Left ventricle myocardium inferior (tissue), 1 donor: ENCODE measurements at regions not wholly inside any gene's neighbourhood (a gene's known extent, or its start where the extent isn't known, plus 50 kb on each side); places are given as distances from the start of the nearest gene placed in this dataset.

ENCODE experiments used
- DNase-seq: peaks from one replicate; pipeline ENCODE4 v3.0.0-alpha.2; 2020
- H3K27ac ChIP-seq: fragments of 200-600 bp; replicated peaks from 2 replicates; pipeline ENCODE4 v1.8.0; 2021
- H3K27me3 ChIP-seq: fragments of 200-600 bp; 2 replicates; pipeline ENCODE4 v1.8.0; 2021; ENCODE audit warnings: low read depth
- H3K36me3 ChIP-seq: fragments of 200-600 bp; 2 replicates; pipeline ENCODE4 v1.8.0; 2021
- H3K4me1 ChIP-seq: fragments of 200-600 bp; 2 replicates; pipeline ENCODE4 v1.8.0; 2021
- H3K4me3 ChIP-seq: fragments of 200-600 bp; 2 replicates; pipeline ENCODE4 v1.8.0; 2021; ENCODE audit warnings: mild to moderate bottlenecking, moderate library complexity
- H3K9me3 ChIP-seq: fragments of 200-600 bp; replicated peaks from 2 replicates; pipeline ENCODE4 v1.8.0; 2021
- CTCF ChIP-seq: fragments of 200-600 bp; IDR thresholded peaks from 2 replicates; pipeline ENCODE4 v1.8.0; 2021; ENCODE audit warnings: antibody characterized with exemption, mild to moderate bottlenecking, borderline replicate concordance
- intact Hi-C: fragments of 100-400 bp; cut with micrococcal nuclease; formaldehyde crosslinking; loops from one replicate; pipeline ENCODE4 v1.11.0; 2022
- donor health status: DM: no; HTN: yes; CAD: no; lungs with severe emphysema.

GRCh38 chr1:30377230-30378002, 346.0 kb downstream of the MATN1 start:
- no peaks in the 10 kb centered on the region for H3K9me3 ChIP-seq
- no peak overlapping the region for H3K4me3 ChIP-seq
- H3K36me3 ChIP-seq = no peaks in the 10 kb centered on the region
- DNase-seq = no peak
- no peak for TF ChIP-seq CTCF
- intact Hi-C loops = no loop called here
- no peak overlapping the region for H3K27ac ChIP-seq
- H3K27me3 ChIP-seq = peaks cover 70% of the 10 kb centered on the region
- peaks cover 6% of the 10 kb centered on the region for H3K4me1 ChIP-seq

GRCh38 chr1:30376054-30376697, 347.2 kb downstream of the MATN1 start:
- H3K4me3 ChIP-seq = no peak overlapping the region
- H3K9me3 ChIP-seq = no peaks in the 10 kb centered on the region
- H3K27me3 ChIP-seq = peaks cover 70% of the 10 kb centered on the region
- H3K36me3 ChIP-seq = no peaks in the 10 kb centered on the region
- DNase-seq = no peak
- no peak for TF ChIP-seq CTCF
- H3K4me1 ChIP-seq = peaks cover 6% of the 10 kb centered on the region
- no peak overlapping the region for H3K27ac ChIP-seq
- intact Hi-C loops = no loop called here

DNA sequence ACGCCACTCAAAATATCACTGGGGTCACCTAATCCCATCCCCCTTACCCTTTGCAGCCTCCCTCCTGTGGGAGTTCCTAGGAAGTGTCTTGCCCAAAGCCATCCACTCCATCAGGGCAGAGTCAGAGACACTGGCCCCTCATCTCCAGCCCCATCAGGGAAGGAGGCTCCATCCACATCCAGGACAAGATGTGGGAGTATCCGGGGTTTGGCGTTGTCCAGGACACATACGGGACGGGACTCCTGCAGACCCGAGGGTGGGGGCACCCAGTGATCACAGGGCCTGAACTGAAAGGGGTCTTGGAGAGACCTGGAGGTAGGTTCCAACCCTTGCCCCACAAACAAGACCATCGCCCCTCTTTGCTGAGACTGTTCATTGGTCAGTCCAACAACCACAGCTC, 348.2 kb downstream of the MATN1 start:
- no peak for TF ChIP-seq CTCF
- no peak overlapping the region for H3K4me3 ChIP-seq
- peaks cover 78% of the 10 kb centered on the region for H3K27me3 ChIP-seq
- no peak for DNase-seq
- intact Hi-C loops = no loop called here
- H3K4me1 ChIP-seq = peaks cover 4% of the 10 kb centered on the region
- H3K9me3 ChIP-seq = no peaks in the 10 kb centered on the region
- H3K36me3 ChIP-seq = no peaks in the 10 kb centered on the region
- no peak overlapping the region for H3K27ac ChIP-seq

GRCh38 chr1:30374400-30375070, 348.9 kb downstream of the MATN1 start:
- Histone ChIP-seq H3K36me3 (no peaks in the 10 kb centered on the region), H3K4me1 (no peaks in the 10 kb centered on the region), H3K27me3 (peaks cover 84% of the 10 kb centered on the region), H3K9me3 (no peaks in the 10 kb centered on the region), H3K27ac (no peak overlapping the region), H3K4me3 (no peak overlapping the region)
- intact Hi-C loops = no loop called here
- no peak for TF ChIP-seq CTCF
- DNase-seq = no peak

DNA sequence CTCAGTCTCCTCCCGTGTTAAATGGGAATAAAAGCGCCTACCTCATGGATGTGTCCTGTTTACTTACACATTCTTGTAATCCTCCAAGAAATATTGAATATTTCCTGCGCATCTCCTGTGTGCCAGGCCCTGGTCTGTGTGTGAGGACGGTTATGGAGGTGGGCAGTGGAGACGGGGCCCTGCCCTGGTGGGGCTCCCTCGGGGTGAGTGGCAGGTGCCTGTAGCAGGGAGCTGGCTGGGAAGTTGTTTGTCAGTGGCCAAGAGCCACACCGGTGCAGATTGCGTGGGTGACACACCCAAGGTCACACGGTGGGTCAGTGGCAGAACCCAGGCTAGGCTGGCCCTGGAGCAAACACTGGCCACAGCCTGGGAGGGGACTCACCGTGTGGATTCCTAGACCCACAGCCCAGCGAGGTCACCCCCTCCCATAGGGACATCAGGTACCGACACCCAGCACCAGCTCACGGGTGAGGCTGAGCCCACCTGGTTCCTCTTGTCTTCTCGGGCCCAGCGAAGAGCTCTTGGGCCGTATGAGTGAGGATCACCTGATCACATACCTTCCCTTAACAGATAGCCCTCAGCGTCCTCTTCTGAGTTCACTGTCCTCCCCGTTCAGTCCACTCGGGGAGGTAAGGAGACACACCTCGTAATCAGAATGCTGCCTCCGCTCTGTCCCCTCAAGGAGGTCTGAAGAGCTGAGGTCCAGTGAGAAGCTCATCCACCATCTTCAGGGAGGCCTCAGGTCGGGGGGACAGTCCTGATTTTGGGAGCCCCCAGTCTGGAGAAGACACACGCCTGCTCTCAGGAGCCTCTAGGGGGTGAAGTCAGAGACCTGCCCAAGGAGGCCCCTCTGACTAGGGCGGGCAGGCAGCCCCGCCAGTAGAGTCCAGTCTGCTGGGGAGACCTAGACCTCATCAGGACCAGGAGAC, 349.6 kb downstream of the MATN1 start:
- peaks cover 84% of the 10 kb centered on the region for H3K27me3 ChIP-seq

More for the DNA sequence above, 349.6 kb downstream of the MATN1 start:
- H3K9me3 ChIP-seq = no peaks in the 10 kb centered on the region
- no peaks in the 10 kb centered on the region for H3K4me1 ChIP-seq
- DNase-seq = no peak
- intact Hi-C loops = no loop called here
- no peaks in the 10 kb centered on the region for H3K36me3 ChIP-seq
- H3K4me3 ChIP-seq = no peak overlapping the region
- TF ChIP-seq CTCF = no peak
- H3K27ac ChIP-seq = no peak overlapping the region
